ENCODE measurements at regions not wholly inside any gene's neighbourhood (a gene's known extent, or its start where the extent isn't known, plus 50 kb on each side); places are given as distances from the start of the nearest gene placed in this dataset.

DNA sequence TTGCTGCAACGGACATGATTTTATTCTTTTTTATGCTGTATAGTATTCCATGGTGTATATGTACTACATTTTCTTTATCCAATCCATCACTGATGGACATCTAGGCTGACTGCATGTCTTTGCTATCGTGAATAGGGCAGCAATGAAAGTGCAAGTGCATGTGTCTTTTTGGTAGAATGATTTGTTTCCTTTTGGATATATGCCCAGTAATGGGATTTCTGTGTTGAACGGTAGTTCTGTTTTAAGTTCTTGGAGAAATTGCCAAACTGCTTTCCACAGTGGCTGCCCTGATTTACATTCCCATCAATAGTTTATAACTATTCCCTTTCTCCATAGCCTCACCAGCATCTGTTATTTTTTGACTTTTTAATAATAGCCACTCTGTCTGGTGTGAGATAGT is 99.7 kb upstream of the CRIM1 start:
- Histone ChIP-seq H3K79me2 (ENCODE audit: insufficient read depth, low read length) (no peaks in the 10 kb centered on the region), H3F3A (ENCODE audit: insufficient read depth) (no peaks in the 10 kb centered on the region), H3K9me2 (replicated peaks; ENCODE audit: insufficient read depth, low read length) (no peaks in the 10 kb centered on the region), H3K27me3 (ENCODE audit: low read length) (no peaks in the 10 kb centered on the region), H3K27ac (ENCODE audit: low read depth, low read length) (no peak overlapping the region), H3K9ac (ENCODE audit: low read length) (no peak overlapping the region), H3K36me3 (ENCODE audit: low read length) (no peaks in the 10 kb centered on the region), H2AFZ (ENCODE audit: low read depth, low read length, severe bottlenecking) (no peak overlapping the region), H3K4me2 (ENCODE audit: low read depth, low read length, poor library complexity, severe bottlenecking) (no peak overlapping the region), H4K20me1 (ENCODE audit: low read depth, low read length) (no peaks in the 10 kb centered on the region), H3K4me3 (ENCODE audit: insufficient read depth, low read length, poor library complexity, severe bottlenecking) (no peak overlapping the region), H3K9me3 (ENCODE audit: insufficient read depth, low read length) (no peaks in the 10 kb centered on the region)
- TF ChIP-seq, protein P1, sequence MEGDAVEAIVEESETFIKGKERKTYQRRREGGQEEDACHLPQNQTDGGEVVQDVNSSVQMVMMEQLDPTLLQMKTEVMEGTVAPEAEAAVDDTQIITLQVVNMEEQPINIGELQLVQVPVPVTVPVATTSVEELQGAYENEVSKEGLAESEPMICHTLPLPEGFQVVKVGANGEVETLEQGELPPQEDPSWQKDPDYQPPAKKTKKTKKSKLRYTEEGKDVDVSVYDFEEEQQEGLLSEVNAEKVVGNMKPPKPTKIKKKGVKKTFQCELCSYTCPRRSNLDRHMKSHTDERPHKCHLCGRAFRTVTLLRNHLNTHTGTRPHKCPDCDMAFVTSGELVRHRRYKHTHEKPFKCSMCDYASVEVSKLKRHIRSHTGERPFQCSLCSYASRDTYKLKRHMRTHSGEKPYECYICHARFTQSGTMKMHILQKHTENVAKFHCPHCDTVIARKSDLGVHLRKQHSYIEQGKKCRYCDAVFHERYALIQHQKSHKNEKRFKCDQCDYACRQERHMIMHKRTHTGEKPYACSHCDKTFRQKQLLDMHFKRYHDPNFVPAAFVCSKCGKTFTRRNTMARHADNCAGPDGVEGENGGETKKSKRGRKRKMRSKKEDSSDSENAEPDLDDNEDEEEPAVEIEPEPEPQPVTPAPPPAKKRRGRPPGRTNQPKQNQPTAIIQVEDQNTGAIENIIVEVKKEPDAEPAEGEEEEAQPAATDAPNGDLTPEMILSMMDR (IDR thresholded peaks at IDR 0.05; ENCODE audit: insufficient read depth, low read length, poor library complexity, severe bottlenecking): no peak
- TF ChIP-seq EZH2phosphoT487 (conservative IDR thresholded peaks at IDR 0.05; ENCODE audit: low read length): no peak

DNA sequence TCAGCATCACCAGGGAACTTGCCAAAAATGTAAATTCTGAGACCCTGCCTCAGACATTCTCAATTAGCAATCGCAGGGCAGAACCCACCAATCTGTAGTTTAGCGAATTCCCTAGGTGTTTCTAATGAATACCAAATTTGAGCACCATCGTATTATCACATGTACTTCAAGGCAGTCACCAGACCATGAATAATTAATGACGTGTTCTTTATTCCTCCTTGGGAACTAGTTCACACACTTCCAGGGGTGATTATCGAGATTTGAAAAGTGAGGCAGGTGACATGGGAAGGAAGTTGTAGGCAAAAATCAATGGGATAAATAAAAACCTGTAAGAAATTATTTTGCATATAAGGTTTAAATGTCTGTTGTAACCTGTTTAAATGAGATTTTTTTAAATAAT is 102.5 kb upstream of the CRIM1 start:
- H4K20me1 ChIP-seq (ENCODE audit: low read depth, low read length): no peaks in the 10 kb centered on the region
- H3K9ac ChIP-seq (ENCODE audit: low read length): no peak overlapping the region
- no peak overlapping the region for H2AFZ ChIP-seq (ENCODE audit: low read depth, low read length, severe bottlenecking)
- H3K79me2 ChIP-seq (ENCODE audit: insufficient read depth, low read length): no peaks in the 10 kb centered on the region
- H3K4me2 ChIP-seq (ENCODE audit: low read depth, low read length, poor library complexity, severe bottlenecking): no peak overlapping the region
- no peak overlapping the region for H3K4me3 ChIP-seq (ENCODE audit: insufficient read depth, low read length, poor library complexity, severe bottlenecking)
- H3K9me2 ChIP-seq (replicated peaks; ENCODE audit: insufficient read depth, low read length): no peaks in the 10 kb centered on the region
- H3K27me3 ChIP-seq (ENCODE audit: low read length): no peaks in the 10 kb centered on the region
- no peak overlapping the region for H3K27ac ChIP-seq (ENCODE audit: low read depth, low read length)
- no peaks in the 10 kb centered on the region for H3K9me3 ChIP-seq (ENCODE audit: insufficient read depth, low read length)
- no peaks in the 10 kb centered on the region for H3F3A ChIP-seq (ENCODE audit: insufficient read depth)
- H3K36me3 ChIP-seq (ENCODE audit: low read length): no peaks in the 10 kb centered on the region
- TF ChIP-seq, protein P1 (IDR thresholded peaks at IDR 0.05; ENCODE audit: insufficient read depth, low read length, poor library complexity, severe bottlenecking): no peak
- TF ChIP-seq EZH2phosphoT487 (conservative IDR thresholded peaks at IDR 0.05; ENCODE audit: low read length): no peak

DNA sequence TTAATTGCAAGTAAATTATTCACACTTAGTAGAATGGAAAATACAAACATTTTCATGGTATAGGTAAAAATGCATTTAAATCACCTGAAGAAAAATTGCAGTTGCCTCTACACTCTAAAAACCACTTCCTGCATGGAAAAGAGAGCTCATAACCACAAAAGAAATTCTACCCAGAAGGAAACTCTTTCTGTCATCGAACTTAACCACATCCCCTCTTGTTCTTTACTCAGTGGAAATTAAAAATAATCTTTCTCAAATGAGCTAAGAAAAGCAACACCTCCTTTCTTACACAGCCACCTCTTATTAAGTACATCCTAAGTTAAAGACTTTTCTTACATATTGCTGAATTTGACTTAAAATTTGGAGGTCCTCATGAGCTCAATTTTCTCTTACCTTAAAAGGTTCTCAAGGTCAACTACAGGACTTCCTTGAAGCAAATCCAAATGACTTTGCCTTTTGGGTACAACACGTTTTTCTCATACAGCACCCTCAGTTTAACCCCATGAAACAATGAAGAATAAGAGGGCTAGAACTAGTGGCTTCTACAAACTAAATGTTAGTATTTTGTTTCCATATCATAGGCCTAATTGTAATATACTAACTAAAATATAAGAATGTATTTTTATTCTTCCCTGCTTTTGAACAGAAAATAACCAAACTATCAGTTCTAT is 109.1 kb upstream of the CRIM1 start:
- H3K79me2 ChIP-seq (ENCODE audit: insufficient read depth, low read length): no peaks in the 10 kb centered on the region
- no peaks in the 10 kb centered on the region for H3K27me3 ChIP-seq (ENCODE audit: low read length)
- H3K4me2 ChIP-seq (ENCODE audit: low read depth, low read length, poor library complexity, severe bottlenecking): no peak overlapping the region
- H3K4me3 ChIP-seq (ENCODE audit: insufficient read depth, low read length, poor library complexity, severe bottlenecking): no peak overlapping the region
- H3K9me3 ChIP-seq (ENCODE audit: insufficient read depth, low read length): no peaks in the 10 kb centered on the region
- no peak overlapping the region for H3K9ac ChIP-seq (ENCODE audit: low read length)
- no peaks in the 10 kb centered on the region for H4K20me1 ChIP-seq (ENCODE audit: low read depth, low read length)
- H3F3A ChIP-seq (ENCODE audit: insufficient read depth): no peaks in the 10 kb centered on the region
- no peak overlapping the region for H2AFZ ChIP-seq (ENCODE audit: low read depth, low read length, severe bottlenecking)
- no peaks in the 10 kb centered on the region for H3K9me2 ChIP-seq (replicated peaks; ENCODE audit: insufficient read depth, low read length)
- H3K36me3 ChIP-seq (ENCODE audit: low read length): no peaks in the 10 kb centered on the region
- H3K27ac ChIP-seq (ENCODE audit: low read depth, low read length): no peak overlapping the region
- no peak for TF ChIP-seq EZH2phosphoT487 (conservative IDR thresholded peaks at IDR 0.05; ENCODE audit: low read length)
- TF ChIP-seq, protein P1 (IDR thresholded peaks at IDR 0.05; ENCODE audit: insufficient read depth, low read length, poor library complexity, severe bottlenecking): no peak

Data from SU-DHL-6 (cell line).